Stimulated activated naive CD8-positive, alpha-beta T cell treated with anti-CD3 and anti-CD28 coated beads, Interleukin-15, Interleukin-2, amounts not matched to agents 100 U/mL and 50 U/mL, for 24 hours (primary cell): ENCODE measurements at regions not wholly inside any gene's neighbourhood (a gene's known extent, or its start where the extent isn't known, plus 50 kb on each side); places are given as distances from the start of the nearest gene placed in this dataset.

ENCODE experiments used
- ATAC-seq: fragments of 150-1000 bp; cut with Tn5 transposase; one replicate; pipeline ENCODE4 v1.10.0; 2021
- DNase-seq: peaks from one replicate; pipeline ENCODE4 v3.0.0; 2021

DNA sequence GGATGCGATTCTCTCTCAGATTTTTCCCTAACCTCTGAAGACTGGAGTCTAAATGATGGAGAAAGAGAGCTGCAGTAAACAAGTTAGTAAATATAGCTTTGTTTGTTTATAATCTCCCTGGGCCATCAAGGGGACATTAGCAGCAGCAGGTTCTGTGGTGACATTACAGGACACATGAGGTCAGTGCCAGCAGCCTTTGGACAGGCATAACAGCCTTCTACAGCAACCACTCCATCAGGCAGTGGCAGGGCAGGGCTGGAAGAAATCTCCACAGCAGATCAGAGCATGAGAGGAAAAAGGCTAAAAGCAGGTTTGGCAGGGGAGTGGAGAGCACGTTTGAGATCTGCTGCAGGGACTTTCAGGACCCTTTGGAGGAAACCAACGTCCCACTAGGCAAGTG, 127.6 kb upstream of the ACP3 start:
- DNase-seq: no peak
- ATAC-seq: no peak

DNA sequence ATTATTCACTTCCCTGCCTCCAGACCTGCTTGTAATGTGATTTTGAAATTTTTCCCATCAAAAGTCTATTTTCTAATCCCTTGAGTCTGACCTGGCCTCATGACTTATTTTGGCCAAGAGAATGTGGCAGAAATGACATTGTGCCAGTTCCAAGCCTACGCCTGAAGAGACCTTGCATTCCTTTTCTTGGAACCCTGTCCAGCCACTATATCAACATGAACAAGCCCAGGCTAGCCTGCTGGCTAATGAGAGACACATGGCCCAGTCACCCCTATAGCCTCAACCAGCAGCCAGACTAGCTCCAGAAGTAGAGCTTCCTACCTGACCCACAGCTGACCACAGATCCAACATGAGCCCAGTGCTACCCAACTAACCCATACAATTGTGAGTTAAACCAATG, 121.1 kb upstream of the ACP3 start:
- no peak for DNase-seq
- no peak for ATAC-seq

DNA sequence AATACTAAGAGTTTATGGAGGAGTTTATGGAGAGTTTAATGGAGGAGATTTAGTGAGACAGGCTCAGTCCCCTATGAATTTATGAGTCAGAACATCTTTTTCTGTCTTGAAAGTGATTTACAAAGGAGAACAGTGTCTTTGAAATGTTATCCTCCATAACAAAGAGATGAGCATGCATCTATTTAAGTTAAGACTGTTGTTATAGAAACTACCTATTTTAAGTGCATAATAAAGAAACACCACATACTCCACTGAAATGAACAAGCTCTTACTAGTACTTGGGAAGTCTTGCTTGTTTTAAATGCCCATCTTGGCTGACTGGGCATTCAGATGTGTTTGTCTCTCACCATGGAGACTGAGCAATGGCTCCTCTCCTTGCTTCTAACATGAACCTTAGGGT, 118.7 kb upstream of the ACP3 start:
- ATAC-seq (no peak), DNase-seq (no peak)

DNA sequence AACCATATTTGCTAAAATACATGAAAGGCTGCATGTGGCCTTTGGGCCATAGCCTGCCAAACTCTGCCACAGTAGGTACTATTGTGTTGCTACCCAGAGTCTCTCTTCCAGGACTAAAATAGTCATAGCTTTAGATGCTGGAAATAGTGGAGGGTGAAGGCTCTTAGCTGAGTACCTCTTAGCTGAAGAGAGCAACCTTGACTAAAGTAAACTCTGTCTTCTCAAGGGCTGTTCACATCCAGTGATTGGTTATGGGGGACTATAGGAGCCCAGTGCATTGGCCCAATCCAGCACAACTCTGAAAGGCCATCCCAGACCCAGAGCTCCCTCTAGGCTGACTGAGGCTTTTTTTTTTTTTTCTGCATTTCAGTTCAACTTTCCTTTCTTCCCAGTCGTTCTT, 117.8 kb upstream of the ACP3 start:
- no peak for DNase-seq
- peak; percentile 28 for ATAC-seq

DNA sequence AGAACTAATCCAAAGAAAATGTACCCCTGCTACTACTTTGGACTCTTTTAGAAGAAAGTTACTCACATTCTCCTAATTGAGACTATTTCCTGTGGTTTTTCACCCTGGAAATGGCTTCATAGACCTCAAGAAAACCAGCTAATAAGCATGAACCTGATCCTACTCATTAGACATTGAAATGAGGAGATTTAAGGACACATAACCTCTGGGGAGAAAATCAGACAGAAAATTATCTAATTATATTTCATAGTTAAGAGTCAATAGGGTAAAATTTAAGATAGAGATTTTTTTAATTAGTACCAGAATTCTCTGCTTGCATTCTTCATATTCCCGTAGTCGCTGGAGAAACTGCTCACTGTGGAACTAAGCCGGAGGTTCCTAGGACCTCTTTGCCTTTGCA, 114.6 kb upstream of the ACP3 start:
- DNase-seq (no peak), ATAC-seq (no peak)

DNA sequence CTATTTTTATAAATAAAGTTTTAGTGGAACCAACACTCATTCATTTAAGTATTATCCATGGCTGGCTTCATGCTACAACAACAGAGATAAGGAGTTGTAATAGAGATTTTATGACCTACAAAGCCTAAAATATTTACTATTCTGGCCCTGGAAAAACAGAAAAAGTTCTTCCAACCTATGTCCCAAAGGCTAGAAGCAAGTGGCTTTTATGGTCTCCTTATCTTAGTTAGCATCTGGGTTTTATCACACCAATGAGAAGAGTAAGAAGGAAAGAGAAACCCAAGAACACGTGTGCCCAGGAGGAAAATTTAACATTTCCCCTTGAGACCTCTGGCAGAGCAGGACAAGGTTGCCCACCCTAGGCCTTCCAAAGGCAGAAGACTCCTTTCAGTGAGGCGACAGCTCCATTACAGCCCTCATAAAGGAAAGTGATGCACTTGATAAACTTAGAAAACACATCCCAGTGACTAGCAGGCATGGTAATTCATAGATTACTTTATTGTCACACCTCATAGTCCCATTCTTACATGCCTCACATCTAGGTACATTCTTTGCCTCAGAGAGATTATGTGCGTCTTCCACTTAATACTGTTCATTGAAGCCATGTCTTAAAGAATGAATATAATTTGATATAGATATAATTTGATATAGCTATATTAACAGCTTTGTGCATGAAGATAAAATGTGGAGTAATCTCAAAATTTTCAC, 113.2 kb upstream of the ACP3 start:
- DNase-seq: no peak
- no peak for ATAC-seq

DNA sequence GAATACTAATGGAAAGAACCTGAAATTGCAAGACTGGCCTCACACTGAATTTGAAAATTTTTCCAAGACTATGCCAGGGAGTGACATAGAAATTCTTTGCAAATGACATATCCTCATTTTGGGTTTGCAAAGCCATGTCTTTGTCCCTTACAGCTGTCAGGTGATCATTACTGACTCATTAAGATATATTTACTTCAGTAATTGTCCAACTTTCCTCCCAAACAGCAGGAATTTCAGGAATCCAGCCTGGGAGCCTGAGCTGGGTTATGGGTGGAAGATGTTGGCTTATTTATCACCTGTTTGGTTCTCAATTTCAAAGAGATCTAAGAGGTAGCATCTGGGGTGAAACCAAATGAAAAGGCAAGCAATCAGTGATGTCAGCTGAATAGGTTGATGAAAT, 111.6 kb upstream of the ACP3 start:
- ATAC-seq: no peak
- no peak for DNase-seq

DNA sequence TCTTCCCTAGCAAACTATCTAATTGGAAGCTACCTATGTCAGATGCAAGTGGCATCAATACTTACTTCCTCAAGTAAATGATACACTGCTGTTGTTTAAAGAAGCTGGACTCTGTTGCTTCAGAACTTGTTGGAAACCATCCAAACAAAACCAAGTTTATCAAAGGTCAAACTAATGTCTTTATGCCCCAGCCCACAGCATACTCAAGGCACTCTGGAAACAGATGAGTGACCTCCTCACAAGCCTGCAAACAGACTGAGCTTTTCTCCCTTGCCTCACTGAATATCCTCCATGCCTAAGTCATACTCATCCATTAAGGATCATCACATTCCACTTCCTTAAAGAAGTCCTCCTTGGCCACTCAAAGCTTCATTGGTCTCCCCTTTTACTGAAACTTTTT, 107.4 kb upstream of the ACP3 start:
- ATAC-seq (no peak), DNase-seq (no peak)

DNA sequence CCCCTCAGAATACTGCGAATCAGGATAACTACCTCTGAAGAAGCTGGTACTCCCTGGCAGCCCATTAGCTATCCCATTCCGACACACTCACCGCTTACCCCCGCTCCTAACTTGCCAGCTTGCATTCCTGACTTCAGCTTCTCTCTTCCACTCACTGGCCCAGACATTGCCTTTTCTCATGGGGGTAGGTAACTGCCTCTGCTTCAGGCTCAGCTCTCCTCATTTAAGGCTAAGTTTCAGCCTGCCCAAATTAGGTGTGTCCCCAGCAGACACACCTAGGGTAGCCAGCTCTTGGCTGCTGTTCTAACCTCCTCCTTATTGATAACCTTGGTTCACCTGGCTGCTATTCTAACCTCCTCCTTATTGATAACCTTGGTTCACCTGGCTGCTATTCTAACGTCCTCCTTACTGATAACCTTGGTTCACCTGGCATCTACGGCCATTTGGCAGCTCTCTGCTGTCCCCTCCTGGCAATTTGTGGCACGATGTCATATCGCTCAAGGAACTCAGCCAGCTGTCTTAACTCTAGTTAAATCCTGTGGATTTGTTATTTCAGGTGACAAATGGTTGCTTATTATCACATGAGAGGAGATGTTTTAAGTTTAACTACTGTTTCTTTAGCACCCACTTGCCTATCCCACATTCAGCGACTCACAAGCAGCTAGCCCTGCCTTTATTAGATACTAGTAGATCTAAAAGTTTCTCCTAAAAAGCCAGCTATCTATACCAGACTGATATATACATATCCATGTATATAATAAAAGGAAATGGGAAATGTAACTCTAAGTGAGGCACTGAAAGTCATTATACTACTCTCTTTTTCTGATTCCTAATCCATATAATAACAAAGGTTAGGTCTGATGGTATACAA, 106.5 kb upstream of the ACP3 start:
- DNase-seq (peak; percentile 20), ATAC-seq (no peak)

DNA sequence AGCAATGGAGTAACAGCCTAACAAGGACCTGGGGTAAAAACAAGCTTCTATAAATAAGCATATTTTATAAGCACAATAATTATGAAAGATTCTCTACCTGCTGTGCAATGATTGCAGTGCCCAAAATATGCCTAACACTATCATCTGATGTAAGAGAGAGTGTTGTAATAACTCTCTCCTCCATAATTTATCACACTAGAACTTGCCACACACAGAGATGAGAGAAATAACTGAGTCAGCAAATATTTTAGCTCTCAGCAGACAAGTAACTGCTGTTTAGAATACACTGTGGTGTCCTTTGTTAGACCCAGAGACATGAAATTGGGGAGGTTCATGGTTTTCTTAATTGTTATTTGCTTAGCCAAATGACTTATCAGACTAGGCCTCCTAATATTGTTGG, 105.3 kb upstream of the ACP3 start:
- no peak for DNase-seq
- ATAC-seq: no peak

DNA sequence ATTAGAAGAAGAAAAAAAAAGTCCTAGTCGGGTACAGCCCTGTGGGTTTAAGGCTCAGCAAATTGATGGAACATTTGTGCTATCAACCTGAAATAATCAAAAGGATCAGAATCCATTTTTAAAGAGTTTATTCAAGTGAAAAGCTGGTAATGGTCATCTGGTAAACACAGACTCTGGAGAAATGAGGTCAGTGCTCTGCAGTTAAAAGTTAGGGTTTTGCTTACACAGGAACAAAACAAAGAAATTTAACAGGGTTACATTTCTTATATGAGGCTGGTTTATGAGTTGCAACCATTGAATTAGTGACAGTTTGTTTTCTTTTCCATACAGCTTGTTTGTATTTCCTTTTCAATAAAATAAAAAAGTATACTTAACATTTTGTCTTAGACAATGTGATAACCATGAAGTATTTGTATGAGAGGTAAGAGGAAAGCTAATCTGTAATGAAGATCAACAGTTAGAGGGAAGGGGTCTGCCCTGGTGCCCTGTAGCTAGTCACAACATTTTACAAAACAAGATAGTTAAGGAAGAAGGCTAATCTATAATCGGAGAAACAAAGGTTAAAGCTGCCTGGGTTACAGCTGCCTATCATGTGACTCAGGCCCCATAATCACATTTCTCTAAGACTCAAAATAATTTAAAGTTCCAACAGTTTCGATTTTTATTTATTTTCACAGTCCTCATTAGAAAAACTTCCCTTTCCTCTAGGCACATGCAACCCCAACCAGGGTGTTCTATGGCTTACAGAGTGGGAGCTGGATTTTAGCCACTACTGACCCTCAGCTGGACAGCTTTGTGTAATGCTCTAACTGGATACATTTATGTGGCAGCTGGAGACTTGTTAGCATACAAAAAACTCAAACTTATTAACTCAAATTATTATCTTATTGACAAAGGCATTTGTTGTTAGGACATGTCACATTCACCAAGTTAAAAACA, 98.1 kb upstream of the ACP3 start:
- no peak for ATAC-seq

DNA sequence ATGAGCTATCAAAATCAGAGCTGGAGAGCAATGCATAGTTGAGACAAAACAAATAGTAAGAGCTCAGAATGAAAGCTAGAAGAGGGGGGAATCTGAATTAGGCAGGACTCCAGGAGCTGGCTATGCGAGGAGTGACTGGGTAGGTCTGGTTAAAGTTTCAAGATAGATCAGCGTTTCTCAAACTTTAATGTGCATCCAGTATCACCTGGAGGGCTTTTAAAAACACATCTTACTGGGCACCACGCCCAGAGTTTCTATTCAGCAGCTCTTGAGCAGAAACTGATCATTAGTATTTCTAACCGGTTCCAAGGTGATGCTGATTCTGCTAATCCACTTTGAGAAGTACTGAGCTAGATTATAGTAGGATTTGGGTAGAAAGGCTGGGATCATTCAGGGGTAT, 96.2 kb upstream of the ACP3 start:
- DNase-seq (no peak), ATAC-seq (no peak)

More for the DNA sequence above, 98.1 kb upstream of the ACP3 start:
- DNase-seq: no peak

DNA sequence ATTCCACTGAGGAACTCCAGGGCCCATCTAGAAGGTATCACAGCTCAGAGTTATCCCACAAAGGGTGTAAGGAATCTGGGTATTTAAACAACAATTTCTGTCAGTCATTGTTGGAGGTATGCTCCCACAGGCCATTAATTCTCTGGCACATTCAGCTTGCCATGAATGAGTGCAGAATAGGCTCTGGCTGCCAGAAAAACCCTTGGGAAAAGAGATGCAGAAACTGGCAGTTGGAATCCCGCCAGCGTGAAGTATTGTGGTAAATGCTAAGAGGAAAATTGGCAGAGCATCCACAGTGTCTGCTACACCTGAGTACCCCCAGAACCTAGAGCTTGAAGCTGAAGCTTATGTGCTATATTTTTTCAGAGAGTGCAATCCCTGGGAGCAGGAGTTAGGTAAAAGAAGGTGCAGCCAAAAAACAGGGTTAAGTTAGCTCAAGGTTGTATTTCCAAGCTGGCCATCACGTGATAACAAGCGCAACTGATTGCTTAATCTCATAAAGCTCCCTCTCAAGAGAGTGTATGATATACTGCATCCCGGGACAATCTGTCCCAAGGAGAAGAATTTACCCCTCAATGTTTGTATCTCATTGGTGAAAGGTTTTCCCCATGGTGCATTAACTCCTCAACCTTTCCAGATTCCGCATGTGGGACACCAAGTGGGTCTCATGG, 94.2 kb upstream of the ACP3 start:
- ATAC-seq (no peak), DNase-seq (no peak)

DNA sequence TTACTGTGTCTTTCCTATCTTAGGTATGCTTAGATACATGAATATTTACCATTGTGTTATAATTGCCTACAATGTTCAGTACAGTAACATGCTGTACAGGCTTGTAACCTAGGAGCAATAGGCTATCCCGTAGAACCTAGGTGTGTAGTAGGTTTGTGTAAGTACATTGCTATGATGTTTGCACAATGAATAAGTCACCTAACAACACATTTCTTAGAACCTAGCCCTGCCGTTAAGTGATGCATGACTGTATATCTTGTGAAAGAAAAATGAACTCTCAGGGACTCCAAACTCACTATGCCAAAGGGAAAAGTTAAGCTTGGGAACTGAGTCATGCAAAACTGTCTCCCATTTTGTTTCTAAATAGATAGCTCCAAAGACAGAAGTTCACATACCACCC, 91.5 kb upstream of the ACP3 start:
- DNase-seq (no peak), ATAC-seq (no peak)

DNA sequence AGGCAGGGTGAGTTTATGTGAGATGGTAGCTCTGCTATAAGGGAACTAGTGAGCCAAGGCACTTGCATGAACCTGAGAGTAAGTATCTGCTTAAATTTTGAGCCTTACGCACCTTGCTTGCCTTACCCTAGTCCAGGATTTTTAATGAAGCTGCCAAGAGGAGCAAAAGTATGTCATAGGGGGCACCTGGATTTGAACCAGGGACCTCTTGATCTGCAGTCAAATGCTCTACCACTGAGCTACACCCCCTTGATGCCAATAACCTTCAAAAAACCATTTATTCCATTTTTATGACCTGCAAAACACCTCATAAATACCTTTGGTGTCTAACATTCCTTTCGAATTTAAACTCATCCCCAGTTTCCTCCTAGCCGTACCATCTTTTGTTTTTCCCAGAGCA, 88.3 kb upstream of the ACP3 start:
- no peak for DNase-seq
- no peak for ATAC-seq

DNA sequence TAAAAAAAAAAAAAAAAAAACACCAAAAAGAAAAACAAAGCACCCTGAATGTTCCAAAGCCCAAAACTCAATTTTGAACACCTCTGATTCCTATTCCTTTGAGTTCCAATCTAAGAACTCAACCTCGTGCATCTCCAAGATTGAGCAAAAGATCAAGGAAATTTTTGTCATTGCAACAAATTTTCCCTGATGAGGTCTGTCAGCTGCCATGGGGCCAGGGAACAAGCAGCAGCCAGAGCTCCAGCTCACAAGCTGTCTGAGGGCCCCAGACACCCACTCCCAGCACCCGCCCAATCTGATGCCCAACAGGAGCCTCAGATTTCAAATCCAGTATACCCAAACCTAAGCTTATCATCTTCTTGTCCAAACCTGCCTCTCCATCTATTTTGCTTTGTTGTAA, 87.6 kb upstream of the ACP3 start:
- DNase-seq (no peak), ATAC-seq (no peak)

DNA sequence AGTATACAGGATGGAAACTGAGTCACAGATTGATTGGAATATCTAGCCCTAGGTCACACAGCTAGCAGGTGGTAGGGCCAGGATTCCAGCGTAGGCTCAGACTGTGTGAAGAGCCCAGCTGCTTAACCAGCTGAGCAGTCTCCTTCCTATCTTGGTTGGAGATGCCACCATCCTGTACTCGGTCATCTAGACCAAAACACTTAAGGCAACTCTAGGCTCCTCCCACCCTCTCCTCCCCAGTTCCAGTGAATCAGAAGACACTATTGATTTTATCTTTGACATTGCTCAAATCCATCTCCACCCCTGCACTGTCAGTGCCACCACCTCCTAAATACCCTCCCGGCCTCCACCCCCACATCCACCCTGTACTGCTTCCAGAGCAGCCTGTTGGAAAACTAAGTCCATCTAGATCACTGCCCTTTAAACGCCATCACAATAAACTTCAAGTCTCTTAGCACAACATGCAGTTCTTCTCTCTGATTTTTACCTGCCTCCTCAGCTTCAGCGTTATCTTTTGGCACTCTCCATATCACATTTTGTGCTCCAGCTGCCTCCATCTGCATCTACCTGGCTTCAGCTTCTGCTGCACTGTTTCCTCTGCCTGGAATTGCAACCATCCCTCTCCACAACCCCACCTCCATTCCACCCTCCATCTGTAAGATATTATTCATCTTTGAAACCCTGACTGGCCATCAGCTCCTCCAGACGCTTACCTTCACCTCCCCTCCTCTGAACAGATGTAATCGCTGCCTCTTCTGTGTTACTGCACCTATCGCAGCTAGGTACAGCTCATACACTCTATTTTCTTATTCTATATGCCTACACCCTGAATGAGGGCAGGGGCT, 86.8 kb upstream of the ACP3 start:
- DNase-seq (no peak), ATAC-seq (peak; percentile 19)

DNA sequence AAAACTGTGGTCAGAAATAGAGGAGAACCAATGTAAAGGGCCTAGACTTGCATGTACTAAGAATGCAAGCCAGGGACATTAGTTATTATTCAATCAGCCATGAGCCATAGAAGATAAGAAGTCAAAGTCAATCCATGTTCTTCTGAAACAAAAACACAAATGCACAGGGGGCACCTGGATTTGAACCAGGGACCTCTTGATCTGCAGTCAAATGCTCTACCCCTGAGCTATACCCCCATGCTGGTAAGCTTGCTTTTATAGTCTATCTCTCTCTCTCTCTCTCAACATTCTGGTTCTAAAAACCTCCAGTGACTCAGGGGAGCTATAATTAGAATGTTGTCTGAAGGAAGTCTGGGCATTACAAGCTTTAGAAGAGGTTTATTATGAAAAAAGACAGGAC, 85.6 kb upstream of the ACP3 start:
- no peak for DNase-seq
- ATAC-seq: no peak

DNA sequence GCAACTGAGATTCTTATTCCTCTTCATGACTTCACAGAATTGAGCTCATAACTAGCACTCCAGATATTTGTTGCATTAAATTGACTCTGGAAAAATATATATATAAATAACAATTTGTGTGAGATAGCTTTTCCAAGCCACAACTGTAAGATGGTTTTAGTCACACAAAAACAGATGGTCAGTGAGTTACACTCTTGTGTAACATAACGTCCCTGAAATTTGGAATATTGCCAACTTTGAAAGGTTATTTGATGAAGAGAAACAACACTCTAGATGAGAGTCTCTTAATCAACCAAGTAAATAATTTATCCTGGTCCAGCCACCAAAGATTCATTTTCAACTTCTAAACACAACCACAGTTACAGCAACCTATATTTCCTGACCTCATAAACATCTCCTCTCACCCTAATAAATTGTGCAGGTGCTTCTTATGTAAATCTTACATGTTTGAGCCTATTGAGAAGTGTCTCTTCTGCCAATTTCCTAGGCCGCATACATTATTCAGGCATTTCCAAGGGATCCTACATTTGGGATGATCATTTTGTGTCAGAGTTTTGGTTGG, 84.9 kb upstream of the ACP3 start:
- DNase-seq (no peak), ATAC-seq (no peak)

DNA sequence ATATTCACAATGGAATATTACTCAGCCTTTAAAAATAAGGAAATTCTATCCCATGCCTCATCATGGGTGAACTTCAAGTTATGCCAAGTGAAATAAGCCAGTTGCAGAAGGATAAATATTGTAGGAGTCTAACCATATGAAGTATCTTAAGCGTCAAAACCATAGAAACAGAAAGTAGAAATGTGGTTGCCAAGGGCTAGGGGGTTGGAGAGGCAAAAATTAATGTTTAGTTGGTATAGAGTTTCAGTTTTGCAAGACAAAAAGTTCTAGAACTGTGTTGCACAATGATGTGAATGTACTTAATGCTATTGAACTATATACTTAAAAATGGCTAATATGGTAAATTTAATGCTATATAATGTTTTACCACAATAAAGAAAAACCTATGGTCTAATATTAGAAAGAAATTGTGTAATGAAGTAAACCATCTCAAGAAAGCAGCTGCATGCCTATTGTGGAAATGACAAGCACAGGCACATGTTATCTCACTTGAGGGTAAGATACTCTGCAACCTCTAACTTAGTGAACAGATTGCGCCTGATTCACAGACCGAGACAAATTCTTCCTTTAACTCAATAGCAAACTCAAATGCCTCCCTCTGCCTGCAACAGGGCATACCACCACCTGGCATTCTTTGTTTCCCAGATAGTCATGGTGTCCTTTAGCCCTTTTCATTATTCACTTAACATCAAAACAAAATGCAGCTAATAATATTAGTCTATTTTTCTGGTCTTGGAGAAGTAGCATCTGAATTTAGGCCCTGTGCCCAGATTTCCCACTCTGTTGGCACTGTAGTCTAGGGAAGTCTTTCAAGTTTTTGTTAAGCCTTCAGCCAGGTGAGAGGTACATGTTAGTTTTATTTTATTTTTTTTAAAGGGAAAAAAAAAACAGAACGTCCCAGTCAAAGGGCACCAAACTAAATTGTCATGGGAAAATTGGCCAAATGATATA, 80.2 kb upstream of the ACP3 start:
- DNase-seq: no peak
- ATAC-seq: no peak
